GM21723 (cell line): ENCODE measurements at regions not wholly inside any gene's neighbourhood (a gene's known extent, or its start where the extent isn't known, plus 50 kb on each side); places are given as distances from the start of the nearest gene placed in this dataset.
A peak's percentile ranks its signal among the peaks of the same experiment; 100 is the strongest.

ENCODE experiments used
- ATAC-seq: cut with Tn5 transposase; IDR thresholded peaks from one replicate; pipeline ENCODE4 v1.9.1; 2021; ENCODE audit warnings: mild to moderate bottlenecking, moderate library complexity; ENCODE audit not compliant: unreplicated experiment

DNA sequence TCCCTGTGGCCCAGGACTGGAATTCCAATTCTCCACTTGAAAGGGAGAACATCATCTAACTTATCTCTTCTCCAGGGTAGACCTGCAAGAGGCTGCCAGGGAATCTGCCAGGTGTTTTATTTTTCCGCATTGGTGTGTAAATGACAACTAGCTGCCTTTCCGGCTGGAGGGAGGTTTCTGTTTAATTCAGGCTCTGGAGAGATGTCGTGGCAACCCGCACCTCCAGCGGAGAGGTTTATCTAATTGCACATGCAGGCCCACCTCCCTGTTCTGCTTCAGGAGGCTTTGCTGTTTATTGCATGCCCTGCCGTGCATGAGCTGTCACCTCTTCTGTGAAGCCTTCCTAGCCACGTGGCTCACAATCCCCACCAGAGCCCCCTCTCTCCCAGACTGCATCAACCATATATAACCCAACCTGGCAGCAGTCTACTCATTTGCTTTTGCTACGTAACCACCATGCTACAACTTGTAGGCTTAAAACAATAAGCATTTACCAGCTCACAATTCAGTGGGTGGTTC lies 151.6 kb downstream of the C1orf94 start:
- no peak for ATAC-seq

DNA sequence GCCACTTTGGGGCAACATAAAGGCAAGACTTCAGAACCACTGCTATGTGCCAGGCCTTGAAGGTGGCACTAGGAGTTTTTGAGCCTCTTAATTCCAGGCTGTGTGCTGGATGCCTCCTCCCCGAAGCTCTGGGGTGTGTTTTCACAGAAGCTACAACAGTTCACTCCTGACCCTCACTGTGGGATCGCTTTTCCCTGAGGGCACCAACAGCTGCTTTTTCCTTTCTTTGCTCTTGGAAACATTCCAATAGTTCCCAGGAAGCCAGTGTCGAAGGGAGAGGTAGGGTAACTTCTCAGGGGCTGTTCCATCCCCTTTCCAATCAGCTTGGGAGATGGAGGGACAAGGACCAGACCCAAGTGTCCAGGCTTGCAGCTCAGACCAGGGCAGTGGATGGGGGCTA lies 153.4 kb downstream of the C1orf94 start:
- no peak for ATAC-seq

DNA sequence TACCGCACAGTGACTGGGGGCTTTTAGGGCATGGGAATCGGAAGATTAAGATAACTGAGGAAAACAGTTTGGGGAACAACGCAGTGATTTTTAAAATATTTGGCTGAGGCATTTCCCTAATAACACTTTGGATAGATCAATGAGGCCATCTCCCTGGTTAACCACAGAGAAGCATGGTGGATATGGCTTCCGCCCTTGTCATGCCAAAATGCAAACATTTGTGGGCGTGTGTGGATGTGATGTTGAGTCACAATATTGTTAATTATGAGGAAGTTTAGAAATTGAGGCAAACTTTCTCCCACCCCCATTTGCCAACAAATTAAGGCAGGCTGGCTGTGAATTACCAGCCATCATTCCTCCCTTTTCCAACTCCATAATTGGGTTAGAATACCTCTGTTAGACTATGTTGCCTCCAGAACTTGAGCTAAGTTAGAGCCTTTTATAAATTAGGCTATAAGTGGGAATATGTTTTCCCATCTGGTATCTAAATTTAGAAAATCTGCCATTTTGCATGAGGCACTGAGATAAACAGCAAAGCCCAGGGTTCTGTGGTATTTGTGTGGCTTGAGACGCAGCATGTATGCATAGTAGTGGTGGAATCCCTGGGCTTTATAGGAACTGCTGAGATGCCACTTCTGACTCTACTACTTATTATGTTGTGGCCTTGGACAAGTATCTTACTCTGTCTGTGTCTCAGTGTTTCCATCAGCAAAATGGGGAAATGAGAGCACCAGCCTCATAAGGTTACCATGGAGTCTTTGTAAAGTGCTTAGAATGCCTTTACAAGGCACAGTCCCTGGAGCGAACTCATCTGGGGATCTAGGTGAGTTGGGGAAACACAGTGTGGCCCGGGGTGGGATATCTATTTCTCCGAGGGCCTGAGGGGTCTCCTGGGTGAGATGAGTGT lies 154.6 kb downstream of the C1orf94 start:
- no peak for ATAC-seq

DNA sequence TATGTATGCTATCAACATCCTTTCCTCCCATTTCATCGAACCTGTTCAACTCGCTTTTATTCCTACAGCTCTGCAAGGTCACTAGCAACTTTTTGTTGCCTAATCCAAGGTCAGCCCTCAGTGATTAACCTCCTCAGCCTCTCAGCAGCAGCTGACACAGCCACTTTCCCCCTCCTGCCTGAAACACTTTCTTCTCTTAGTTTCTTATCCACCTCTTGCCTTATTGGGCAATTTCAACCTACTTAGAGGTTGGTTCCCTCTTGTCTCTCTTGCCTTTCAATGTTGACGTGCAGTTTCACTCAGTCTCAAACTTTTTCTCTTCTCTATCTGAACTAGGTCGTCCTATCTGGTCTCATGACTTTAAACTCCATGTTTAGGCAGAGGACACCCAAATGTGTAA lies 156.3 kb downstream of the C1orf94 start:
- ATAC-seq: no peak

DNA sequence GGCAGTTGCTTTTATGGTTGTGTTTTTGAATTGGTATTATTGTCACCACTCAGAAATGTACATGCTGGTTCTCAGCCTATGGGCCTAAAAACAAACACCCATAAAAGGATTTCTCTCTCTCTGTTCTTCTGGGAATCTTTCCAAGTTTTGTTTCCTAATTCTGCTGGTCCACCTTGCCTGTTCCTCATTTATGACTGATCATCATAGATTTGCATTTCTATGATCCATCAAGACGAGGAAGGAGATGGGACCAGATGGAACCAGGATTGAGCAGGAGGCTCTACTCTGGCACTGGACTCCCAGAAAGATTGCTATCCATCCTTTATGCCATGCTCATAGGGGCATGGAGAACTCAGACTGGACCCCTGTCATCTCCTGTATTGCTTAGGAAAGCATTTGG lies 162.2 kb downstream of the C1orf94 start:
- ATAC-seq: no peak

DNA sequence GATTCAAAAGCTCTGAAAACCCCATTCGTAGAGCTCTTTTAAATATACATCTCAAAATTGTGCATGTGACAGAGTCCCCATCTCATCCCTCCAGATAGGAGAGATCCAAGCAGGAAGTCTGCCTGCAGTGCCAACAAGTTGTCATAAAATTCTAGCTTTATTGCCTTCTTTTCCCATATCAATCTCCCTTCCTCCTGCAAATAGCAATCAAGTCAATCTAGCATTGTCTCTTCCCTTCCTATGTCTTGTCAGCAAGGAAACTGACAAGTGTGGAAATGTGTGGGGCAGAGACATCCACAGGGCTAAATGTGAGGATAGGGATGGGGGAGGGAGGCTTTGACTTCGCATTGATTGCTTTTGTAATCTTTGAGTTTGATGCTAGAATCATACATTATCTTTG lies 165.2 kb downstream of the C1orf94 start:
- ATAC-seq: no peak

DNA sequence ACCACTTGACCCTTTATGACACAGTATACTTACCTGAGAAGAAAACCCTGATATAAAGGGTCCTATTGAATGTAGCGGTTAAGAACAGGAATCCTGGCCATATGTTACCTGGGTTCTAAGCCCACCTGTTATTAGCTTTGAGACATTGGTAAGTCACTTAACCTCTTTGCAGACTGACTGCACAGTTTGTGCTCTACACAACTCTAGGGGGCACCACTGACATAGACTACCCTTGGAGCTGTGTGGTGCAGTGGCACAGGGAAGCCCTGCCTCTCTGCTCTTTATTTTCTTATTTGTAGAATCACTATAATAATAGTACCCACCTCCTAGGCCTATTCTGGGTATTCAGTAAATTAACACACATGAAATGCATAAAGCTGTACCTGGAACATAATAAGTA lies 165.6 kb downstream of the C1orf94 start:
- no peak for ATAC-seq

DNA sequence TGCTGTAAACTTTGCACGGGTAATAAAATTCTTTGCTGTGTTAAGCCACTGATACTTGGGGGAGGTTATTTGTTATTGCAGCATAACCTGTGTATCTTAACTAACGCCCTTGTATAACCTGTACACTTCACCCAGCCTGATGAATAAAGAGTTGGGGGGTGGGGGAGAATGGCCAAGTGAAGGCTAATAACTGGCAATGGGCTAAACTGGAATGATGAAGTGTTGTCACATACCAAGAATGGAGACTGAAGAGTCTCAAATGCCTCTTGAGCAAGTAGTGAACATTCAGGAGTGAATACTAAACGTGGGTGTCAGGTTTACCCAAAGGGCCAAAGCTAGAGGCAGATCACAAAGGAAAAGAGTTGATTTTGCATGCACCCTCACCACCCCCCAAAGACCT lies 169.4 kb downstream of the C1orf94 start:
- ATAC-seq: no peak

DNA sequence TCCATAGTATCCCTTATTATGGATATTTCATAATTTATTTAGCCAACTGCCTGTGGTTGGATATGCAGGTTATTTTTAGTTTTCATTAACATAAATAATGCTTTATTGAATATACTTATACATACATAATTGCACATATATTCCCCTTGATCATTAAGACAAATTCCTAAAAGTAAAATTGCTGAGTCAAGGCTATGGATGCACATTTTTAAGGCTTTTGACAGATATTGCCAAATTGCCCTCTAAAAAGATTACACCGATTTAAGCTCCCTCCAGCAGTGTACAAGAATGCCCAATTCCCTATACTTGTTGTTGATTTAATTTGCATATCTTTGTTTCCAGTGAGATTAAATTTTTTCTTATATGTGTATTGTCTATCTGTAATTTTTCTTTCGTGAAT lies 176.7 kb downstream of the C1orf94 start:
- no peak for ATAC-seq

DNA sequence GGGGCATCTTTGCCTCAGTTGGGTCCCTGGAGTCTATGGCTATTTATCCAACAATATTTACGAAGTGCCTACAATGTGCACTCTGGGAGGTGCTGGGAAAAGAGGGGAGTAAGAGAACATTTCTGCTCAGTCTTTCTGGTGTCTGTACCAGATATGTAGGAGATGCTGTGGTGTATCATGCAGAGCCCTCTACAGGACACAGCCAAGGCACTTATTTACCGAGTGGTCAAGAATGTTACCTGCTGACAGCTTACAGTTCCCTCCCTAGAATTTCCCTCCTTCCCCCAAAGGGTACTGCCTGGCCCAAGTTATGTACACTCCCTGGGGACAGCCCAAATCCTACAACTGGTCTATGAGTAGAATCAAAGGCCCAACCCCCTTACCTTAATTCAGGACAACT lies 177.7 kb downstream of the C1orf94 start:
- ATAC-seq: no peak

DNA sequence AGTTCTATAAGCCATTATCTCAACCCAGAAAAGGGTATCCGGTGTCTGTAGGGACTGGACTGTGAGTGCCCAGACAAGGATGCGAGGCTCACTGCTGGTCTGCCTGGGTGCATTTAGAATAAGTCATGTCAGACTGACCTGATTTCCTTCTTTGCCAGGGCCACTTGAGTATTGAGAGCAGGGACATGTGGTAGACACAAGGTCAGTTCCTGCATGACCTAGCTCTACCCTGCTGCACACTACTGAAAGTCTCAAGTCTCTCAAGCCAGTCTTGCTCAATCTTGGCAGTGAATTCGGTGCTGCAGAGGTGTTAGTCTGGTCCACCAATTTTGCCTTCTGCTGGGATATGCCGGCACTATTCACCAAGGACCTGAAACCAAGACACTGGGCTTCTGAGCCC lies 180.1 kb downstream of the C1orf94 start:
- no peak for ATAC-seq

DNA sequence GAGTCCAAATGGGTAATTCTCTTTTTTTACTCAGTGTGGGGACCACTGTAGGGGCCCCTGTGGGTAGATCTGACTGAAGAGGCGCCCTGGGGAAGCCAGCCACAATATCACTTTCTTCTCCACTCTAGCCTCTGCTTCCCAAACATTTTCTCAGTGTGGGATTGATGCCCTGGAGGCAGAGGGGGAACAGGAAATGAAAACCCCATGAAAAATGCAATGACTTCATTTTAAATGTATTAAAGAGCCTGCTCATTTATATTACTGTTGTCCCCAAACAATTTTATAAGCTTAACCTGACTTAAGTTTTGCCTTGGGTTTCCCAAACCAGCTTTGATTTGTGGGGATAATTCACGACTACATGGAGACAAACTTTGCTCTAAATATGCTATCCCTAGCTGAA lies 181.9 kb downstream of the C1orf94 start:
- ATAC-seq: no peak

DNA sequence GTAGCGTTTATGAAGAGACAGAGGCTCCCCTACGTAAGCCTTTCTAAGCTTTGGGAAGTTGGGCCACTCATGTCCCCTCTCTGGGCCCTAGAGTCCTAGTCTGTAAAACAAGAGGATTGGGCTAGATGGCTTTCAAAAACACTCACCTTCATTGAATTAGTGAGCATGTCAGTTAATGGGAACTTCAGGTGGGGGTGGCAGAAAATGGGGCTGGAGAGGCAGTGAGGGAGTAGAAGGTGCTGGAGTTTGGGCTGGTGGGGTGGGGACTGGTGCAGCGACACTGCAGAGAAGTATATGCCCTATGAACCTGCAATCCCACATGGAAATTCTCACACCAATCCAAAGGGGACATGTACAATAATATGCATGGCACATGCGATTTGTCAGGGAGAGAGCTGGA lies 182.7 kb downstream of the C1orf94 start:
- ATAC-seq: no peak

DNA sequence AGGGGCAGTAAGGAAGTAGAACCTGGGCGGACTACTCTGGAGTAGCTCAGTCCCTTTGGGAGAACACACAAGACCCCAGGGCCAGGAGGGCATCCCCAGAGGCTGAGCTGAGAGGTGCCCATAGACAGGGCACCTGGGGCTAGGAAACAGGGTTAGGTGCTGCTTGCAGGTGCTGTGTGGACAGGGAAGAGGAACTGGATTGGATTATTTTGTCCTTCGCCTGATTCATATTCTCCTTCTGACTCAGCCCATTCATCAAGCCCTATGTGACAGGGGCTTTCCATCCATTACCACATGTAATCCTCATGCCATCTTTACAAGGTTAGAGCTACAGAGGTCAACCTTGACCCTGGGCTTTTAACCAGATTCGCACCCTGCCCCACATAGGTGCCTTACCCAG lies 183.9 kb downstream of the C1orf94 start:
- no peak for ATAC-seq

DNA sequence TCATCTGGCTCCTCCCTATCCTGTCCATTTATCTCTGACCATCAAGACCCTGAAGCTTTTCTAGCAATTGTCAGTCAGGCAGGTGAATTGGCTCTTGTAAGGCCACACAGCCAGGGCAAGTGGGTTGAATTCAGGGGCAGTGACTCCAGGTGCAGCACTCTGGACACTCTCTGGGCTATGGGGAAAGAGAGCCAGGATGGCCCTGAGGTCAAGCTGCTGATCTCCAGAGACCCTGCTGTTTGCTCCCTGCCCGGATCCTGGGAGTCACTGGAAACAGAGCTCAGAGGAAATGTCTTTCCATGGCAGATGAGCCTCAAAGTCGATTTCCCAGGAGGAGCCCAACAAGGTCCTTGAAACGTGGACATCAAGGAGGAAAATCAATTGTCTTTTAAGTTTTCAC lies 184.4 kb downstream of the C1orf94 start:
- ATAC-seq: no peak

DNA sequence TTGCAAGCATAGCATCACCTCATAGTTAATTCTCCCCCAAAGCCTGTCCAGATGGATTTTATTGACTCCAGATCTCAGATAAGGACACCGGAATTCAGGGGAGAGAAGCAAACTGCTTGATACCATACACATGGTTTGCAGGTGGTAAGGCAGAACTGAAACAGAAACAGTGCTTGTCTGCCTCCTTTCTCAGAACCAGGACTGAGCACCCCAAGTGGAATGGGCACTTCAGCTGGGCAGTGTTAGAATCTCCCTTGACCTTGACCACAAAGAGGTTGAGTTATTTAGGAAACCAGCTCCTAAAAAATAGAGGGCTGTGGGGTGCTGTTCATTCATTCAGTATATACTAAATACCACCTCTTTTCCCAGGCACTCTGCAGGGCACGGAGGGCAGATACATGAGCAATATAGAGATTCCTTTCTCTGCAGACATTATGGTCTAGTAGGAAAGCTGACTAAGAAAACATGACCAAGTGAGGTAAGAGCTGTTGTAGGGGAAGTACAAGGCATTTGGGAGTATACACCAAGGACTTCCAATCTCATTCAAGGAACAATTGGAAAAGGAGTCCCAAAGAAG lies 185.2 kb downstream of the C1orf94 start:
- peak; percentile 51 for ATAC-seq

DNA sequence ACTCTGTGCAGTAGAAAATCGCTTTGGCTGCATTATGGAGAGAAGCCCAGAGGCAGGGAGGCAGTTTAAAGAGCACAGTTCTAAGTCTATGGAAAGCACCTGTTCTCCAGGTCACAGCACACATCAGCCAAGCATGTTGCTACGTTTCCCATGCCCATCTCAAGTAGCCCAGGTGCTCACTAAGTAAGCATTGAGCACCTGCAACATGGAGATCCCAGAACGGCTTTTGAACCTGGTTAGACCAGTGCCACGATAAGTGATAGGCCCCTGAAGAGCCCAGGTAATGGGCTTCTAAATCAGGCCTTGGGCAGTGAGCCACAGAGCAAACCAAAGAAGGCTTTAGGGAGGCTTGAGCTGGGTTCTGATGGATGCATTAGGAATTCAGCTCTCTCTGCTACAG lies 186.2 kb downstream of the C1orf94 start:
- ATAC-seq: no peak

DNA sequence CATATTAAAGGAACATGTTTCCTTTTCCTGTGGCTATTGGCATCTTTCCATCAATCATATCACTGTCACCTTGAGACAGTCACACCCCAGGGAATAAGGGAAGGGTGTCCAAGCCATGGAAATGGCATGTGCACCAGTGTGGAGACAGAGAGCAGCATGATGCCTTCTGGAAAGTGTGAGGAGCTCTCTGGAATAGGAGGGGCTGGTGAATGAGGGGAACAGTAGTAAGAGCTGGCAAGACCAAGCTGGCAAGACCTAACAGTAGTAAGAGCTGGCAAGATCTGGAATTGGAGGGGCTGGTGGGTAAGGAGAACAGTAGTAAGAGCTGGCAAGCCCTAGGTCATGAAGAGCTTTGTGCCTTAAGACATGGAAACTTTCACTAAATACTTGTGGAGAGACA lies 186.7 kb downstream of the C1orf94 start:
- no peak for ATAC-seq

DNA sequence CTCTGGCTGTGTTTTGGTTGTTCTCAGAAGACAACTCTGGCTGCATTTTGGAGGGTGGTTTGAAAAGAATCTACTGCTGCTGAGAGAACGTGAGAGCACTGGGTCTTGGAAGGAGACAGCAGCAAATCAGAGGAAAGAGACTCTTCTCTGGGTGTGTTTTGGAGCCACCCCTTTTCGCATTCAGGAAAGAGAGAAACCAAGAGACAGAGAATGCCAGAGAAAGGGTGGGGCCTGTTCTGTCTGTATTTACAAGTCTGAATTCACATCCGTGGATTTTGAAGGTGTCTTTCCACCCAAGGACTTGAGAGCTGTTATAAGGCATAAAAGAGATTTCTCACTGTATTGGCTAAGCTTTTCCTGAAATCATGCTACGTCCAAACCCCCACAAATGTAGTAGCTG lies 187.2 kb downstream of the C1orf94 start:
- no peak for ATAC-seq

DNA sequence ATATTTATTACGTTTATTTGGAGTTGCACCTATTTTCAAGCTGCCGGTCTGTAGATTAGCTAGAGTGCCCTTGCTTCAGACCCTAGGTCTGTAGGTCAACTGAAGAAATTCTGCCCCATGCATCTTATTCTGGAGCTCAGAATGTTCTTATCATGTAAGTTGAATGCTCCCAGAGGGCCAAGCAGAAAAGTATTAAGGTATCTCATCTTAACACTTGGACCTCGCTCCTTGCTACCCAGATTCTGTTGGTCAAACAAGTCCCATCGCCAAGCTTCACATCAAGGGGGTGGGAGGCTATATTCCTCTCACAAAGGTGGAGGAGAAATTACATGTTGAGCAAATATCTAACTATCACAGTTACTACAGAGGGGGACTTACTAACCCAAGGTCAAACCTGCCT lies 187.7 kb downstream of the C1orf94 start:
- ATAC-seq: no peak

DNA sequence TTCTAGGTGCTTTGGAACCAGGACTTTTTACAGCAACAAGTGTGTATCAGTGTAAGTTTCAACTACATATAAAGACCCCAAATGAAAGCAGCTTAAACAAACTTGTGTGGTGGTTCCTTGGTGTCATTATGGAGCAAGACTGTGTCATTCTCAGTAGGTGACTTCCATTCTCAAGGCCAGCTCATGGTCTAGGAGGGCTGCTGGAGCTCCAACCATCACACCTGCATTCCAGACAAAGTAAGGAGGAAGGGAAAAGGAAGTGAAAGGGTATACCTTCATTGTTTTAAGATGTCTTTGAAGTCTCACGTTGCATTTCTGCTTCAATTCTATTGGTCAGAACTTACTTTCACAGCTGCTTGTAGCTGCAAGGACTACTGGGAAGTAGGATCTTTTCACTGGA lies 188.6 kb downstream of the C1orf94 start:
- ATAC-seq: no peak

DNA sequence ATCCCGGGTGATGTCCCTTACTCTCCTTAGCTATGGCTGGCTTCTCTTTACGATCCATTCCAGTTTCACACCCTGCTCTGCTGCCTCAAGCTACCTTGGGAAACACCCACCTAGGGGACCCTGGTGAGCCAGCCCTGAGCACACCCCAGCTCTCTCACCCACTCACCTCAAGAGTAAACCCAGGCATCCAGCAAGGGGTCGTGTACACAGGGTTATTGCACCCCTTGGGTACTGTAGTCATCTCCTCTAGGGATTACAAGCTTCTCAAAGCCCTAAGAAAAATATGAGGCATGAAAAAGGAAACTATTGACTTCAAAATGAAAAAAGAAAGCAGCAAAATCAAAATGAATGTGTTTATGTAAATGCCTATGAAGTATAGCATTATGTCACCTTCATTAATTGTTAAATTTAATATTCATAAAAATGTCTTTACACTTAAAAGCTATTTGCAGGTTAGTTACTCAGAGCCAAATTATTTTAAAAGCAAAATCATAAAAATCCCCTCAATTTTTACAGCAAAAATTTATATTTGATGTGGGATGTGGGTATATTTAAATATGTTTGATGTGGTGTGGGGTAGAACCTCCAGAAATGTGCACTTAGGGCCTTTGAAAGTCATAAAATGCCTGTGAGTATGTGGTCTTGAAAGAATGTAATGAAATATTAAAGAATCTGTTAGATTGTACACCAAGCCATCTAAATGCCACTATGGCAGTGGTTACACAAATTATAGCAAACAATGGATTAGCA lies 190.3 kb downstream of the C1orf94 start:
- no peak for ATAC-seq
